Activated CD4-positive, alpha-beta T cell treated with anti-CD3 and anti-CD28 coated beads, Interleukin-2, amount 10 ng/mL, durations not matched to agents 7 days and 5 days (primary cell): ENCODE measurements at regions not wholly inside any gene's neighbourhood (a gene's known extent, or its start where the extent isn't known, plus 50 kb on each side); places are given as distances from the start of the nearest gene placed in this dataset.

Experiments used
- CTCF ChIA-PET: fragments of 350-600 bp; sonication (Branson Sonifier 250); formaldehyde crosslinking; loops from one replicate; lab custom pipeline; 2021; ENCODE audit warnings: antibody characterized with exemption; lab: Charles Lee
- POLR2A ChIA-PET: fragments of 350-600 bp; sonication (Branson Sonifier 250); formaldehyde crosslinking; loops from one replicate; lab custom pipeline; 2021; ENCODE audit warnings: antibody characterized with exemption; lab: Charles Lee
- DNase-seq: peaks from one replicate; pipeline ENCODE4 v3.0.0-alpha.2; 2020
- H3K27ac Mint-ChIP-seq: one replicate; pipeline ENCODE4 v1.8.0; 2021; ENCODE audit warnings: mild to moderate bottlenecking, moderate library complexity, mixed read lengths
- H3K27me3 Mint-ChIP-seq: one replicate; pipeline ENCODE4 v1.8.0; 2021; ENCODE audit warnings: mixed read lengths
- H3K36me3 Mint-ChIP-seq: one replicate; pipeline ENCODE4 v1.8.0; 2021; ENCODE audit warnings: low read depth, mixed read lengths
- H3K4me1 Mint-ChIP-seq: one replicate; pipeline ENCODE4 v1.8.0; 2021; ENCODE audit warnings: mixed read lengths
- H3K4me3 Mint-ChIP-seq: one replicate; pipeline ENCODE4 v1.8.0; 2021; ENCODE audit warnings: mild to moderate bottlenecking, moderate library complexity, mixed read lengths
- H3K9me3 Mint-ChIP-seq: one replicate; pipeline ENCODE4 v1.8.0; 2021; ENCODE audit warnings: mixed read lengths

- no peak for DNase-seq
- H3K4me1 Mint-ChIP-seq = no peaks in the 10 kb centered on the region
- ChIA-PET POLR2A (no interaction called here), CTCF (no interaction called here)
- no peaks in the 10 kb centered on the region for H3K9me3 Mint-ChIP-seq
- H3K4me3 Mint-ChIP-seq = no peak overlapping the region
- no peak overlapping the region for H3K27ac Mint-ChIP-seq
- H3K36me3 Mint-ChIP-seq = no peaks in the 10 kb centered on the region
- no peaks in the 10 kb centered on the region for H3K27me3 Mint-ChIP-seq
Measured at GRCh38 chr1:219778793-219779369, 149.5 kb downstream of the SLC30A10 start.

DNA sequence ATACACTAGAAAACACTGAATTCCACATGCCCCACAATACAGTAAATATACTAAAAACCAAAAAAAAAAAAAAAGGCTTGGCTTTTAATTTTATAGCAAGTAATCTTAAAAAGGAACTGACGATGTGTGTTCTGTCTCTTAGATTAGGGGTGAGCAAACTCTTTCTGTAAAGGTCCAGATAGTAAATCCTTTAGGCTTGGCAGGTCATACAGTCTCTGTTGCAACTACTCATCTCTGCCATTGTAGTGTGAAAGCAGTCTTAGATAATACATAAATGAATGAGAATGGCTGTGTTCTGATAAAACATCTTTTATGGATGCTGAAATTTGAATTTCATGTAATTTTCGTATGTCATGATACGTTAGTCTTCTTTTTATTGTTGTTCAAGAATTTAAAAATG is 150.2 kb downstream of the SLC30A10 start:
- Mint-ChIP-seq H3K4me3 (no peak overlapping the region), H3K27ac (no peak overlapping the region), H3K9me3 (no peaks in the 10 kb centered on the region), H3K27me3 (no peaks in the 10 kb centered on the region), H3K4me1 (no peaks in the 10 kb centered on the region), H3K36me3 (no peaks in the 10 kb centered on the region)
- DNase-seq = no peak
- ChIA-PET CTCF (no interaction called here), POLR2A (no interaction called here)

GRCh38 chr1:219774386-219774785 is 154.0 kb downstream of the SLC30A10 start:
- no peak overlapping the region for H3K4me3 Mint-ChIP-seq
- no peaks in the 10 kb centered on the region for H3K4me1 Mint-ChIP-seq
- ChIA-PET CTCF (no interaction called here), POLR2A (no interaction called here)
- H3K9me3 Mint-ChIP-seq = no peaks in the 10 kb centered on the region
- no peaks in the 10 kb centered on the region for H3K36me3 Mint-ChIP-seq
- no peak for DNase-seq
- H3K27ac Mint-ChIP-seq = no peak overlapping the region
- no peaks in the 10 kb centered on the region for H3K27me3 Mint-ChIP-seq

GRCh38 chr1:219773775-219774174 is 154.6 kb downstream of the SLC30A10 start:
- no peaks in the 10 kb centered on the region for H3K4me1 Mint-ChIP-seq
- no peaks in the 10 kb centered on the region for H3K9me3 Mint-ChIP-seq
- no peaks in the 10 kb centered on the region for H3K27me3 Mint-ChIP-seq
- no peak overlapping the region for H3K4me3 Mint-ChIP-seq
- ChIA-PET CTCF (no interaction called here), POLR2A (no interaction called here)
- no peak for DNase-seq
- H3K36me3 Mint-ChIP-seq = no peaks in the 10 kb centered on the region
- H3K27ac Mint-ChIP-seq = no peak overlapping the region

GRCh38 chr1:219773110-219773509 is 155.2 kb downstream of the SLC30A10 start:
- no peaks in the 10 kb centered on the region for H3K27me3 Mint-ChIP-seq
- H3K27ac Mint-ChIP-seq = no peak overlapping the region
- CTCF ChIA-PET = no interaction called here
- H3K9me3 Mint-ChIP-seq = no peaks in the 10 kb centered on the region
- POLR2A ChIA-PET = interaction anchor here (1.2 kb wide), 1 partner anchor 14 kb away, joined by 3 read pairs; no protein-coding TSS in a partner anchor
- H3K4me3 Mint-ChIP-seq = no peak overlapping the region
- no peak for DNase-seq
- H3K36me3 Mint-ChIP-seq = no peaks in the 10 kb centered on the region
- H3K4me1 Mint-ChIP-seq = no peaks in the 10 kb centered on the region

DNA sequence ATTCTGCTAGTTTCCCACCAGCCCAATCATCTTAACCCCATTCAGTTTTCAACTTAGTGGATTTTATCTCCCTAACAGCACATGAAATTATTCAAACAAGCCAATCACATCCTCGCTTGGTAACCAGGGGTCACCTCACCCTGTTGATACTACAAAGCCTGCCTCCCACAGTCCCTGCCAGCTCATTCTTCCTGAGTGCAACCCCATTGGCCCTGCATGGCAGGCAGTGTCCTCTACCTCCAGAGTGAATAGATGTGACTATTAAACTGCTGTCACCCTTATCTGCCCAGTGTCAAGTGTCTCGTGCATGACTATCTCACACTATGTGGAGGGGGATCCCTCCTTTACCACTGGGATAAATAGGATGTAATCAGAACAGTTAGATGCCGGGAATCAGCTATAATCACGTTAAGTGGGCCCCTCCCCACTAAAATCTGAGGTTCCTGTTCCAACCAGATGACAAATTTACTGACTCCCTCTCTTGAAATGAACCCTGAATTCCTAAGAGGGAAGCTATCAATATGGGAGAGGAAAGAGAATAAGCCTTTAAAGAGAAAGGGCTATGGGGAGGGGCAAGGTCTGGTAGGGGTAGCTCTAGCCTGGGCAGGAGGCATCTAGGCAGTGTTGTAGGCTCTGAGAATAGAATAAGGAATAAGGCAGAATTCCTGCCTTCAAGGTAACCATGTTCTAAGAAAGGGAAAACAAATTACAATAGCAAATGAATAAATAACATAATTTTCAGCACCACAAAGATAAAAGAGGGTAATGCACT is 155.9 kb downstream of the SLC30A10 start:
- ChIA-PET CTCF (no interaction called here), POLR2A (interaction anchor here (1.2 kb wide), 1 partner anchor 13 kb away, joined by 3 read pairs; no protein-coding TSS in a partner anchor)
- no peaks in the 10 kb centered on the region for H3K4me1 Mint-ChIP-seq
- no peaks in the 10 kb centered on the region for H3K9me3 Mint-ChIP-seq
- no peak overlapping the region for H3K27ac Mint-ChIP-seq
- DNase-seq = no peak
- H3K36me3 Mint-ChIP-seq = no peaks in the 10 kb centered on the region
- H3K4me3 Mint-ChIP-seq = no peak overlapping the region
- H3K27me3 Mint-ChIP-seq = no peaks in the 10 kb centered on the region

- POLR2A ChIA-PET = no interaction called here
- no peak overlapping the region for H3K27ac Mint-ChIP-seq
- H3K36me3 Mint-ChIP-seq = no peaks in the 10 kb centered on the region
- H3K4me3 Mint-ChIP-seq = no peak overlapping the region
- CTCF ChIA-PET = no interaction called here
- H3K9me3 Mint-ChIP-seq = no peaks in the 10 kb centered on the region
- H3K27me3 Mint-ChIP-seq = no peaks in the 10 kb centered on the region
- no peaks in the 10 kb centered on the region for H3K4me1 Mint-ChIP-seq
- no peak for DNase-seq
Measured at GRCh38 chr1:219771080-219771479, 157.3 kb downstream of the SLC30A10 start.

DNA sequence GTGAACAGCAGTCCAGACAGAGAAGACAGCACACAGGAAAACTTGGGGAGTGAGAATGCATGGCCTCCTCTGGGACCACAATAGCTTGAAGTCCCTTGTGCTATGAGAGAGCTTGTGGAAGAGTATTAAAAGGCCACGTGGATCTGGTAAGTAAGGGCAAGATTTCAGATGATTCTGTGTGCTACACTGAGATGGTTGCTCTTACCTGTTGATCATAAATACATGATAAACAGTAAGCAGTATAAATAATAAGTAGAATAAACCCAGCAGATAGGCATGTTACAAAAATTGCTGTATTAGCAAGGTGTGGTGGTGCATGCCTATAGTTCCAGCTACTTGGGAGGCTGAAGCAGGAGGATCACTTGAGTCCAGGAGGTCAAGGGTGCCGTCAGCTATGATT is 150.4 kb upstream of the ZC3H11B start:
- Mint-ChIP-seq H3K27me3 (no peaks in the 10 kb centered on the region), H3K27ac (no peak overlapping the region), H3K36me3 (no peaks in the 10 kb centered on the region), H3K9me3 (no peaks in the 10 kb centered on the region), H3K4me1 (no peaks in the 10 kb centered on the region), H3K4me3 (no peak overlapping the region)
- DNase-seq = no peak
- ChIA-PET POLR2A (no interaction called here), CTCF (no interaction called here)

DNA sequence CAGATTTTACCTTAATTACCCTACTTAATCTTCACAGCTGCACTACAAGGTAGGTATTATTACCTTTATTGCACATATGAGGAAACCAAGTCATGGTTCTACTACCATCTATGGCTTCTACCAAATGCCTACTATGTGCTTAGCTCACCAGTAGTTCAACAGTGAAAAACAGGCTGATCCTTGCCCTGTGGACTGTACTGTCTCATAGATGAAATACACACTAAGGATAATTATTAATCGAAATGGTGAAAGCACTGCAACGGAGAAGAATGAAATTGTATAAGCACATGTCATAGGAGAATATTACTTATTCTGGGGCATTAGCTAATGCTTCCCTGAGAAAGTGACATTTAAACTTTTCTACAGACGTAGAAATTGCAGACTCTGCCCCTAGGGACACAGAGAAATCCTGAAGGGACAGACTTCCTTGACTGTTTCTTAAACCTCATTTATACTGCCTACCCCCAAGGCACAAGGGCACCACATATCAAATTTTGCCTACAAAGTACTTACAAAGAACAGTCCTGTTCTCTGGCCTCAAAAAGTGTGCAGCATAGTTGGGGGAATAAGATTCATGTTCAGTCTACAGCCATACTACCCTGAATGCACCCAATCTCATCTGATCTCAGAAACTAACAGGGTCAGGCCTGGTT is 148.4 kb upstream of the ZC3H11B start:
- Mint-ChIP-seq H3K27ac (no peak overlapping the region), H3K4me3 (no peak overlapping the region), H3K9me3 (no peaks in the 10 kb centered on the region), H3K36me3 (no peaks in the 10 kb centered on the region), H3K4me1 (no peaks in the 10 kb centered on the region), H3K27me3 (no peaks in the 10 kb centered on the region)
- POLR2A ChIA-PET = no interaction called here
- CTCF ChIA-PET = no interaction called here
- DNase-seq = no peak

- CTCF ChIA-PET = no interaction called here
- H3K9me3 Mint-ChIP-seq = no peaks in the 10 kb centered on the region
- H3K27me3 Mint-ChIP-seq = no peaks in the 10 kb centered on the region
- no peak overlapping the region for H3K4me3 Mint-ChIP-seq
- DNase-seq = no peak
- no peaks in the 10 kb centered on the region for H3K4me1 Mint-ChIP-seq
- POLR2A ChIA-PET = interaction anchor here (0.6 kb wide), 1 partner anchor 14 kb away, joined by 3 read pairs; no protein-coding TSS in a partner anchor
- no peaks in the 10 kb centered on the region for H3K36me3 Mint-ChIP-seq
- H3K27ac Mint-ChIP-seq = no peak overlapping the region
Measured at GRCh38 chr1:219759095-219759494, 146.2 kb upstream of the ZC3H11B start.

DNA sequence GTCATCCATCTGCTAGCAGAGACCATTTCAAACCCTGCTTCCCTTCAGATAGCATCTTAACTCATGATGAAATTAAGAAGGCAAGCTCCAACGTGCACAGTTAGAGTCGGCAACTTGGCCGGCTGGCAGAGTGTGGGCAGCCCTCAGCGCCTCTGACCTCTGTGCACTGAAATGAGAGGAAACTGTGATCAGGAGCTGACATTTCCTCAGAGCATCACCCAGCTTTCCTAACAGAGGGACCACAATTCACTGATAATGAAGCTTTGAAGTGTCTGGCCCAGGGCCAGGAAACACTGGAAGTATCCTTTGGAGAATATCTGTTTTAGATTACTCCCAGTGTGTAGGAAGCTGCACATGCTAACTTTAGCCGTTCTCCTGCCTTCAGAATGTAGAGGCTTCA is 145.0 kb upstream of the ZC3H11B start:
- H3K27ac Mint-ChIP-seq = no peak overlapping the region
- H3K9me3 Mint-ChIP-seq = no peaks in the 10 kb centered on the region
- no peaks in the 10 kb centered on the region for H3K36me3 Mint-ChIP-seq
- ChIA-PET POLR2A (no interaction called here), CTCF (no interaction called here)
- no peak for DNase-seq
- H3K27me3 Mint-ChIP-seq = no peaks in the 10 kb centered on the region
- no peaks in the 10 kb centered on the region for H3K4me1 Mint-ChIP-seq
- H3K4me3 Mint-ChIP-seq = no peak overlapping the region

DNA sequence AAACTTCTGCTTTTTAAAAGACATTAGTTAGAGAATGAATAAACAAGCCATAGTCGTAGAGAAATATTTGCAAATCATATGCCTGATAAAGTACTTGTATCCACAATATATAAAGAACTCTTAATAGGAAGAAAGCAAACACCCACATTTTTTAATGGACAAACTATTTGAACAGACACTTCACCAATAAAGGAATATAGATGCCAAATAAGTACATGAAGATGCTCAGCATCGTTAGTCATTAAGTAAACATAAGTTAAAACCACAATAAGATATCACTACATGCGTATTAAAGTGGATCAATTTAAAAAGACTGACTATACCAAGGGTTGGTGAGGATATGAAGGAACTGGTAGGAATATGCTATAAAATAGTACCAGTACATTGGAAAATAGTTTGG is 142.3 kb upstream of the ZC3H11B start:
- CTCF ChIA-PET = no interaction called here
- H3K4me3 Mint-ChIP-seq = no peak overlapping the region
- H3K4me1 Mint-ChIP-seq = no peaks in the 10 kb centered on the region
- no peaks in the 10 kb centered on the region for H3K36me3 Mint-ChIP-seq
- no peak for DNase-seq
- POLR2A ChIA-PET = no interaction called here
- no peaks in the 10 kb centered on the region for H3K9me3 Mint-ChIP-seq
- H3K27me3 Mint-ChIP-seq = no peaks in the 10 kb centered on the region
- H3K27ac Mint-ChIP-seq = no peak overlapping the region

- no peak overlapping the region for H3K4me3 Mint-ChIP-seq
- H3K36me3 Mint-ChIP-seq = no peaks in the 10 kb centered on the region
- no peaks in the 10 kb centered on the region for H3K4me1 Mint-ChIP-seq
- H3K27me3 Mint-ChIP-seq = no peaks in the 10 kb centered on the region
- no peak overlapping the region for H3K27ac Mint-ChIP-seq
- POLR2A ChIA-PET = no interaction called here
- CTCF ChIA-PET = no interaction called here
- no peaks in the 10 kb centered on the region for H3K9me3 Mint-ChIP-seq
- DNase-seq = no peak
Measured at GRCh38 chr1:219754767-219755166, 141.9 kb upstream of the ZC3H11B start.
